ENCODE measurements at regions not wholly inside any gene's neighbourhood (a gene's known extent, or its start where the extent isn't known, plus 50 kb on each side); places are given as distances from the start of the nearest gene placed in this dataset.
A peak's percentile ranks its signal among the peaks of the same experiment; 100 is the strongest.

GRCh38 chr7:47636433-47637175, 54.7 kb upstream of the TNS3 start:
- H3K4me3 ChIP-seq (replicated peaks in 1 of 3; ENCODE audit: insufficient read depth in 1 of 3, low read depth in 2 of 3, low read length in 3 of 3), result peak overlapping the region; percentile 52 to 74 (median 57)
- ATAC-seq, result peak; percentile 2; the same call in 1 of the 3 replicates
- TF ChIP-seq SCMH1 (CRISPR knock-in tag; IDR thresholded peaks at IDR 0.05; ENCODE audit: borderline replicate concordance) (no peak), HMGXB4 (CRISPR knock-in tag; IDR thresholded peaks at IDR 0.05; ENCODE audit: borderline replicate concordance in 1 of 2, low read depth in 1 of 2) (no peak), SP2 (CRISPR knock-in tag; IDR thresholded peaks at IDR 0.05) (no peak), ZFP91 (CRISPR knock-in tag; IDR thresholded peaks at IDR 0.05; ENCODE audit: borderline replicate concordance) (0 out of 2 replicates have a peak, but pooled peaks have one; percentile 19), FOXA1 (IDR thresholded peaks at IDR 0.05) (no peak), FOXA1 (CRISPR knock-in tag; IDR thresholded peaks at IDR 0.05) (no peak), SOX5 (CRISPR knock-in tag; IDR thresholded peaks at IDR 0.05; ENCODE audit: borderline replicate concordance) (no peak), ZNF34 (CRISPR knock-in tag; IDR thresholded peaks at IDR 0.05; ENCODE audit: borderline replicate concordance) (no peak), KMT2A (CRISPR knock-in tag; IDR thresholded peaks at IDR 0.05) (0 out of 2 replicates have a peak, but pooled peaks have one; percentile 30), PATZ1 (CRISPR knock-in tag; IDR thresholded peaks at IDR 0.05) (peak; percentile 58; the same call in 1 of the 2 replicates), ZNF687 (CRISPR knock-in tag; IDR thresholded peaks at IDR 0.05) (peak; percentile 61)

More at GRCh38 chr7:47636433-47637175, 54.7 kb upstream of the TNS3 start:
- H3K9ac ChIP-seq (ENCODE audit: insufficient read depth, low read depth, low read length), result no peak overlapping the region
- H3K4me1 ChIP-seq (ENCODE audit: insufficient read depth, low read length), result peaks cover 78% of the 10 kb centered on the region
- H3K9me3 ChIP-seq (ENCODE audit: low read length), result no peaks in the 10 kb centered on the region
- DNase-seq (ENCODE audit: low spot score) (no peak), FAIRE-seq (no peak)
- BruUV-seq (replicated peaks), result no TSS peak
- H2AFZ ChIP-seq (ENCODE audit: low read length), result no peak overlapping the region
- no peak overlapping the region for H3K27ac ChIP-seq (ENCODE audit: extremely low read length, insufficient read depth, low read length)
- ChIA-PET POLR2A (interaction anchor here (2.2 to 2.7 kb wide), 2 partner anchors 26 to 127 kb away, joined by 12 to 19 read pairs; no protein-coding TSS in a partner anchor), CTCF (ENCODE audit: low intra/inter-chr PET ratio, low total read pairs) (no interaction called here)
- no peaks in the 10 kb centered on the region for H3K27me3 ChIP-seq (ENCODE audit: control insufficient read depth in 1 of 2, insufficient read depth in 2 of 2, low read length in 2 of 2)
- intact Hi-C loops (cut with micrococcal nuclease; ENCODE audit: unreplicated experiment), result loop anchor here (5.0 kb wide), 1 partner anchor 54 kb away; the partner anchor contains the start of gene TNS3
- no peaks in the 10 kb centered on the region for H4K20me1 ChIP-seq (ENCODE audit: insufficient read depth, low read length)
- WGBS (ENCODE audit: low lambda C conversion rate), result 69% methylated on average over 16 of the region's 20 CpGs
- H3K79me2 ChIP-seq (ENCODE audit: insufficient read depth, low read length), result no peaks in the 10 kb centered on the region
- H3K4me2 ChIP-seq (ENCODE audit: low read depth, low read length), result peak overlapping the region; percentile 95
- in situ Hi-C loops (cut with HindIII; ENCODE audit: extremely low pct_ligation_motif_present, low pct_unique_long_range_greater_than_20kb), result no loop called here
- H3K36me3 ChIP-seq (replicated peaks in 1 of 2; ENCODE audit: control insufficient read depth in 1 of 2, insufficient read depth in 2 of 2, low read length in 2 of 2), result no peaks in the 10 kb centered on the region

Measured in HepG2 (cell line).